HepG2 (cell line): ENCODE measurements at regions not wholly inside any gene's neighbourhood (a gene's known extent, or its start where the extent isn't known, plus 50 kb on each side); places are given as distances from the start of the nearest gene placed in this dataset.

Source experiments
- ATAC-seq: fragments of 200-7000 bp; cut with Tn5 transposase; 3 replicates; pipeline ENCODE4 v1.9.1; 2020; ENCODE audit warnings: mild to moderate bottlenecking, moderate library complexity
- BruUV-seq: library from RNA; stranded (reverse); fragments of 400-500 nt; replicated peaks from 2 replicates; lab custom pipeline; 2021; lab: Mats Ljungman, UMichigan
- CTCF ChIA-PET: fragments of 300-600 bp; formaldehyde crosslinking; extraction: SDS; loops from one replicate; lab custom pipeline; 2021; ENCODE audit warnings: low total read pairs, inconsistent platforms, low intra/inter-chr PET ratio; lab: Yijun Ruan, JAX
- POLR2A ChIA-PET: fragments of 350-600 bp; sonication (Branson Sonifier 250); formaldehyde crosslinking; loops from one replicate; lab custom pipeline; 2020; ENCODE audit warnings: antibody characterized with exemption, inconsistent platforms; lab: Yijun Ruan, JAX
- DNase-seq: peaks from one replicate; pipeline ENCODE4 v3.0.0-alpha.2; 2015; ENCODE audit warnings: low spot score
- FAIRE-seq: peaks from 3 replicates; lab custom pipeline; 2011; peaks lifted over from hg19 to GRCh38; lab: Jason Lieb, UNC
- H2AFZ ChIP-seq: one replicate; pipeline ENCODE4 v1.6.1; 2011; ENCODE audit warnings: low read length, inconsistent platforms
- H3K27ac ChIP-seq: fragments of 300-600 bp; 3 replicates; pipeline ENCODE4 v1.8.0; 2011; ENCODE audit warnings: mixed run types, mild to moderate bottlenecking, mixed read lengths, low read length, inconsistent platforms; ENCODE audit not compliant: insufficient read depth; ENCODE audit errors: extremely low read length
- H3K27me3 ChIP-seq, 2 experiments: fragments of 200-600 bp in 1 of 2; 2 replicates in 1 of 2; 3 replicates in 1 of 2; pipeline versions ENCODE4 v1.6.0 to v1.8.0; 2011; ENCODE audit warnings: low read length in 2 of 2, mild to moderate bottlenecking in 2 of 2, moderate library complexity in 2 of 2, inconsistent platforms in 1 of 2; ENCODE audit not compliant: insufficient read depth in 2 of 2, control insufficient read depth in 1 of 2
- H3K36me3 ChIP-seq, 2 experiments: fragments of 200-600 bp in 1 of 2; replicated peaks in 1 of 2; 2 replicates in 1 of 2; 3 replicates in 1 of 2; pipeline versions ENCODE4 v1.5.1 to v1.8.0; 2011; ENCODE audit warnings: low read length in 2 of 2, inconsistent platforms in 1 of 2; ENCODE audit not compliant: insufficient read depth in 2 of 2, control insufficient read depth in 1 of 2
- H3K4me1 ChIP-seq: 2 replicates; pipeline ENCODE4 v1.5.1; 2012; ENCODE audit warnings: low read length, inconsistent platforms; ENCODE audit not compliant: insufficient read depth
- H3K4me2 ChIP-seq: 2 replicates; pipeline ENCODE4 v1.6.0; 2011; ENCODE audit warnings: low read depth, low read length, inconsistent platforms
- H3K4me3 ChIP-seq, 3 experiments: fragments of 200-600 bp in 1 of 3; sonication (generic), shearing (Covaris generic) in 1 of 3; replicated peaks in 1 of 3; 2 replicates each; pipeline ENCODE4 v1.5.1; 2011 to 2016; ENCODE audit warnings: low read length in 3 of 3, inconsistent platforms in 2 of 3, low read depth in 2 of 3, mild to moderate bottlenecking in 2 of 3, control low read depth in 1 of 3, mixed read lengths in 1 of 3; ENCODE audit not compliant: insufficient read depth in 1 of 3
- H3K79me2 ChIP-seq: one replicate; pipeline ENCODE4 v1.6.1; 2011; ENCODE audit warnings: low read length, inconsistent platforms; ENCODE audit not compliant: insufficient read depth
- H3K9ac ChIP-seq: 2 replicates; pipeline ENCODE4 v1.6.0; 2011; ENCODE audit warnings: mild to moderate bottlenecking, low read depth, low read length, inconsistent platforms; ENCODE audit not compliant: insufficient read depth
- H3K9me3 ChIP-seq: 2 replicates; pipeline ENCODE4 v1.5.1; 2012; ENCODE audit warnings: mild to moderate bottlenecking, low read length
- H4K20me1 ChIP-seq: 2 replicates; pipeline ENCODE4 v1.6.0; 2011; ENCODE audit warnings: inconsistent platforms, mild to moderate bottlenecking, low read length, moderate library complexity; ENCODE audit not compliant: insufficient read depth
- BORCS8-MEF2B ChIP-seq: sonication (generic); formaldehyde crosslinking; IDR thresholded peaks from 2 replicates; pipeline ENCODE4 v1.8.0; 2022; ENCODE audit warnings: mild to moderate bottlenecking, missing genetic modification reagents
- JUN ChIP-seq: sonication (generic); formaldehyde crosslinking; IDR thresholded peaks from 2 replicates; pipeline ENCODE4 v1.4.0; 2020; ENCODE audit warnings: mild to moderate bottlenecking, missing genetic modification reagents
- REPIN1 ChIP-seq: sonication (generic); formaldehyde crosslinking; IDR thresholded peaks from 2 replicates; pipeline ENCODE4 v1.8.0; 2022; ENCODE audit warnings: missing genetic modification reagents, low read depth, mild to moderate bottlenecking, borderline replicate concordance
- SUZ12 ChIP-seq: fragments of 150-350 bp; IDR thresholded peaks from 2 replicates; pipeline ENCODE4 v1.6.1; 2014; ENCODE audit warnings: low read depth, low read length
- ZMYM4 ChIP-seq: sonication (generic); formaldehyde crosslinking; IDR thresholded peaks from 2 replicates; pipeline ENCODE4 v1.8.1; 2023; ENCODE audit warnings: mild to moderate bottlenecking, missing genetic modification reagents
- ZNF24 ChIP-seq: fragments of 450-650 bp; IDR thresholded peaks from 2 replicates; pipeline ENCODE4 v1.6.1; 2017; ENCODE audit warnings: antibody characterized with exemption, mild to moderate bottlenecking
- ZNF263 ChIP-seq: sonication (generic); formaldehyde crosslinking; IDR thresholded peaks from 2 replicates; pipeline ENCODE4 v1.4.0; 2020; ENCODE audit warnings: missing genetic modification reagents
- ZNF30 ChIP-seq: sonication (generic); formaldehyde crosslinking; IDR thresholded peaks from 2 replicates; pipeline ENCODE4 v1.5.0; 2020; ENCODE audit warnings: mild to moderate bottlenecking, missing genetic modification reagents
- WGBS: methylation state at CpG from one replicate; pipeline ENCODE4 v1.1.6; 2017; ENCODE audit warnings: low lambda C conversion rate; 5-methylcytosine and 5-hydroxymethylcytosine counted together
- in situ Hi-C: cut with HindIII; loops from 2 replicates; pipeline ENCODE4 v1.10.0; 2017; ENCODE audit warnings: low pct_unique_long_range_greater_than_20kb; ENCODE audit not compliant: extremely low pct_ligation_motif_present
- intact Hi-C: fragments of 100-400 bp; cut with micrococcal nuclease; formaldehyde crosslinking; loops from one replicate; pipeline ENCODE4 v1.10.0; 2022; ENCODE audit not compliant: unreplicated experiment
- TF ChIP-seq, protein P1 (sequence below): sonication (generic); formaldehyde crosslinking; IDR thresholded peaks from 2 replicates; pipeline ENCODE4 v1.8.1; 2022; ENCODE audit warnings: mild to moderate bottlenecking, missing genetic modification reagents
- TF ChIP-seq, protein P2 (sequence below): sonication (generic); formaldehyde crosslinking; IDR thresholded peaks from 2 replicates; pipeline ENCODE4 v1.4.0; 2020; ENCODE audit warnings: missing genetic modification reagents

DNA sequence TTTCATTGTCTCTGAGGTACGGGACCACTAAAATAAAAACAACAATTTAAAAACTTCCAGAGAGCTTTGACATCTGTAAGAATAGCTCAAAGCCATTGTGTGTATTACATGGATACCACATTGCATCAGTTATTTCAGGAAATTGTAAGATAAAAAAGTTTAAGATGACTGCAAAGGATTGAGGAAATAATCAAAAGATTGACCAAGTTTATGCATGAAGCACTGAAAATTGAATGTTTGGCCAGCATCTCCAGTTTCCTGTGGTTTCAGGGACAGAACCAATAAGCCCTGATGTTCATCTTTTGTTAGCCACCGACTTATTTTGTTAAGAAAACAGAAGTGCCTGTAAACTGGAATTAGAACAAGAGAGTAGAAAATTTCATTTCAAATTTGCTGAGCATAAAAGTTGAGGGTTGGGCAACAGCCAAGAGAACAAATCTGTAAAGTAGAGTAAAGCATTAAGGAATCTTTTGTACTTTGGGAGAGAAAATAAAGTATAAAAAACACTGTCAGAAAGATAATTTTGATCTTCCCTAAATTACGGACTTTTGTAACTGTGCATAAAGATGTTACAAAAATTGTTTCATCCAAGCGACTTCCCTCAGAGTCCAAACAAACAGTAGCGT lies 211.5 kb upstream of the P2RY1 start:
- no peak overlapping the region for H3K27ac ChIP-seq
- no peak for FAIRE-seq
- H3K9ac ChIP-seq = no peak overlapping the region
- 13% methylated on average over 5 of the region's 5 CpGs for WGBS
- POLR2A ChIA-PET = no interaction called here
- no peaks in the 10 kb centered on the region for H3K4me1 ChIP-seq
- intact Hi-C loops = no loop called here
- H3K36me3 ChIP-seq = no peaks in the 10 kb centered on the region
- no peak overlapping the region for H2AFZ ChIP-seq
- TF ChIP-seq JUN (CRISPR knock-in tag) (no peak), REPIN1 (CRISPR knock-in tag) (no peak), ZMYM4 (CRISPR knock-in tag) (no peak), ZNF263 (no peak), BORCS8-MEF2B (CRISPR knock-in tag) (no peak), ZNF30 (CRISPR knock-in tag) (no peak), SUZ12 (no peak), ZNF24 (no peak)
- TF ChIP-seq, protein P1, sequence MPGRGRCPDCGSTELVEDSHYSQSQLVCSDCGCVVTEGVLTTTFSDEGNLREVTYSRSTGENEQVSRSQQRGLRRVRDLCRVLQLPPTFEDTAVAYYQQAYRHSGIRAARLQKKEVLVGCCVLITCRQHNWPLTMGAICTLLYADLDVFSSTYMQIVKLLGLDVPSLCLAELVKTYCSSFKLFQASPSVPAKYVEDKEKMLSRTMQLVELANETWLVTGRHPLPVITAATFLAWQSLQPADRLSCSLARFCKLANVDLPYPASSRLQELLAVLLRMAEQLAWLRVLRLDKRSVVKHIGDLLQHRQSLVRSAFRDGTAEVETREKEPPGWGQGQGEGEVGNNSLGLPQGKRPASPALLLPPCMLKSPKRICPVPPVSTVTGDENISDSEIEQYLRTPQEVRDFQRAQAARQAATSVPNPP = no peak
- TF ChIP-seq, protein P2, sequence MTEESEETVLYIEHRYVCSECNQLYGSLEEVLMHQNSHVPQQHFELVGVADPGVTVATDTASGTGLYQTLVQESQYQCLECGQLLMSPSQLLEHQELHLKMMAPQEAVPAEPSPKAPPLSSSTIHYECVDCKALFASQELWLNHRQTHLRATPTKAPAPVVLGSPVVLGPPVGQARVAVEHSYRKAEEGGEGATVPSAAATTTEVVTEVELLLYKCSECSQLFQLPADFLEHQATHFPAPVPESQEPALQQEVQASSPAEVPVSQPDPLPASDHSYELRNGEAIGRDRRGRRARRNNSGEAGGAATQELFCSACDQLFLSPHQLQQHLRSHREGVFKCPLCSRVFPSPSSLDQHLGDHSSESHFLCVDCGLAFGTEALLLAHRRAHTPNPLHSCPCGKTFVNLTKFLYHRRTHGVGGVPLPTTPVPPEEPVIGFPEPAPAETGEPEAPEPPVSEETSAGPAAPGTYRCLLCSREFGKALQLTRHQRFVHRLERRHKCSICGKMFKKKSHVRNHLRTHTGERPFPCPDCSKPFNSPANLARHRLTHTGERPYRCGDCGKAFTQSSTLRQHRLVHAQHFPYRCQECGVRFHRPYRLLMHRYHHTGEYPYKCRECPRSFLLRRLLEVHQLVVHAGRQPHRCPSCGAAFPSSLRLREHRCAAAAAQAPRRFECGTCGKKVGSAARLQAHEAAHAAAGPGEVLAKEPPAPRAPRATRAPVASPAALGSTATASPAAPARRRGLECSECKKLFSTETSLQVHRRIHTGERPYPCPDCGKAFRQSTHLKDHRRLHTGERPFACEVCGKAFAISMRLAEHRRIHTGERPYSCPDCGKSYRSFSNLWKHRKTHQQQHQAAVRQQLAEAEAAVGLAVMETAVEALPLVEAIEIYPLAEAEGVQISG (CRISPR knock-in tag) = no peak
- TF ChIP-seq, all 625 proteins: peak for 0
- no peaks in the 10 kb centered on the region for H4K20me1 ChIP-seq
- no TSS peak for BruUV-seq
- no peaks in the 10 kb centered on the region for H3K27me3 ChIP-seq
- in situ Hi-C loops = no loop called here
- H3K4me2 ChIP-seq = no peak overlapping the region
- CTCF ChIA-PET = no interaction called here
- DNase-seq = no peak
- H3K4me3 ChIP-seq = no peak overlapping the region
- H3K9me3 ChIP-seq = no peaks in the 10 kb centered on the region
- no peak for ATAC-seq
- no peaks in the 10 kb centered on the region for H3K79me2 ChIP-seq
